HL-60 (cell line): ENCODE measurements at regions not wholly inside any gene's neighbourhood (a gene's known extent, or its start where the extent isn't known, plus 50 kb on each side); places are given as distances from the start of the nearest gene placed in this dataset.

ENCODE experiments used
- CTCF ChIP-seq: IDR thresholded peaks from one replicate; pipeline ENCODE4 v1.5.1; 2011; ENCODE audit warnings: low read length, control low read depth, inconsistent platforms; ENCODE audit not compliant: insufficient read depth
- POLR2AphosphoS5 ChIP-seq: IDR thresholded peaks from 2 replicates; pipeline ENCODE4 v1.6.1; 2012; ENCODE audit warnings: low read depth
- REST ChIP-seq: IDR thresholded peaks from 2 replicates; pipeline ENCODE4 v1.6.1; 2012; ENCODE audit warnings: low read depth; ENCODE audit not compliant: insufficient replicate concordance
- SPI1 ChIP-seq: IDR thresholded peaks from 2 replicates; pipeline ENCODE4 v1.6.1; 2012; ENCODE audit warnings: low read depth, mild to moderate bottlenecking, borderline replicate concordance

- peak; percentile 55 for TF ChIP-seq CTCF
- TF ChIP-seq POLR2AphosphoS5: no peak
- TF ChIP-seq REST: no peak
- peak; percentile 82 for TF ChIP-seq SPI1
These were observed 159.7 kb upstream of the RPS6KA2 start for GRCh38 chr6:166786704-166787293.
